ENCODE measurements at regions not wholly inside any gene's neighbourhood (a gene's known extent, or its start where the extent isn't known, plus 50 kb on each side); places are given as distances from the start of the nearest gene placed in this dataset.

GRCh38 chr18:56224669-56225561 is 413.5 kb downstream of the TXNL1 start:
- Histone ChIP-seq H3K9me2 (replicated peaks; ENCODE audit: insufficient read depth, low read length) (no peaks in the 10 kb centered on the region), H3K4me2 (ENCODE audit: low read depth, low read length) (no peak overlapping the region), H3K36me3 (replicated peaks; ENCODE audit: insufficient read depth, low read length) (no peaks in the 10 kb centered on the region), H3K79me2 (ENCODE audit: low read length) (no peaks in the 10 kb centered on the region), H4K20me1 (ENCODE audit: insufficient read depth, low read length) (no peaks in the 10 kb centered on the region), H3K4me3 (ENCODE audit: low read length) (no peak overlapping the region), H3K4me1 (ENCODE audit: low read length) (no peaks in the 10 kb centered on the region), H3K27ac (ENCODE audit: low read length) (no peak overlapping the region), H3K9me3 (replicated peaks; ENCODE audit: insufficient read depth, low read length) (no peaks in the 10 kb centered on the region), H2AFZ (ENCODE audit: low read length) (no peak overlapping the region), H3K27me3 (replicated peaks; ENCODE audit: insufficient read depth, low read length) (no peaks in the 10 kb centered on the region), H3K9ac (ENCODE audit: low read length) (no peak overlapping the region), H3F3A (ENCODE audit: insufficient read depth, low read length) (no peaks in the 10 kb centered on the region)
- no peak for DNase-seq
- TF ChIP-seq CTCF (IDR thresholded peaks at IDR 0.05; ENCODE audit: low read length) (no peak), EZH2phosphoT487 (IDR thresholded peaks at IDR 0.05; ENCODE audit: low read length) (no peak), EZH2 (optimal IDR thresholded peaks at IDR 0.05; ENCODE audit: low read depth, low read length) (no peak)

- Histone ChIP-seq H3K4me3 (ENCODE audit: low read length) (no peak overlapping the region), H3K79me2 (ENCODE audit: low read length) (no peaks in the 10 kb centered on the region)
Observed at GRCh38 chr18:56221195-56222065, 417.0 kb downstream of the TXNL1 start.

GRCh38 chr18:56217406-56217805 is 421.0 kb downstream of the TXNL1 start:
- TF ChIP-seq EZH2phosphoT487 (IDR thresholded peaks at IDR 0.05; ENCODE audit: low read length) (no peak), CTCF (IDR thresholded peaks at IDR 0.05; ENCODE audit: low read length) (no peak), EZH2 (optimal IDR thresholded peaks at IDR 0.05; ENCODE audit: low read depth, low read length) (no peak)
- Histone ChIP-seq H3K4me1 (ENCODE audit: low read length) (no peaks in the 10 kb centered on the region), H2AFZ (ENCODE audit: low read length) (no peak overlapping the region), H3K4me3 (ENCODE audit: low read length) (no peak overlapping the region), H3K4me2 (ENCODE audit: low read depth, low read length) (no peak overlapping the region), H3K9ac (ENCODE audit: low read length) (no peak overlapping the region), H4K20me1 (ENCODE audit: insufficient read depth, low read length) (no peaks in the 10 kb centered on the region), H3K9me3 (replicated peaks; ENCODE audit: insufficient read depth, low read length) (no peaks in the 10 kb centered on the region), H3K79me2 (ENCODE audit: low read length) (no peaks in the 10 kb centered on the region), H3K27ac (ENCODE audit: low read length) (no peak overlapping the region), H3F3A (ENCODE audit: insufficient read depth, low read length) (no peaks in the 10 kb centered on the region), H3K9me2 (replicated peaks; ENCODE audit: insufficient read depth, low read length) (no peaks in the 10 kb centered on the region), H3K27me3 (replicated peaks; ENCODE audit: insufficient read depth, low read length) (no peaks in the 10 kb centered on the region), H3K36me3 (replicated peaks; ENCODE audit: insufficient read depth, low read length) (no peaks in the 10 kb centered on the region)
- no peak for DNase-seq

More at GRCh38 chr18:56221195-56222065, 417.0 kb downstream of the TXNL1 start:
- no peaks in the 10 kb centered on the region for H3K36me3 ChIP-seq (replicated peaks; ENCODE audit: insufficient read depth, low read length)
- no peaks in the 10 kb centered on the region for H3K27me3 ChIP-seq (replicated peaks; ENCODE audit: insufficient read depth, low read length)
- H3K4me2 ChIP-seq (ENCODE audit: low read depth, low read length): no peak overlapping the region
- H2AFZ ChIP-seq (ENCODE audit: low read length): no peak overlapping the region
- H3K27ac ChIP-seq (ENCODE audit: low read length): no peak overlapping the region
- H4K20me1 ChIP-seq (ENCODE audit: insufficient read depth, low read length): no peaks in the 10 kb centered on the region
- no peak for DNase-seq
- no peaks in the 10 kb centered on the region for H3K9me2 ChIP-seq (replicated peaks; ENCODE audit: insufficient read depth, low read length)
- no peak overlapping the region for H3K9ac ChIP-seq (ENCODE audit: low read length)
- no peaks in the 10 kb centered on the region for H3K4me1 ChIP-seq (ENCODE audit: low read length)
- TF ChIP-seq EZH2 (optimal IDR thresholded peaks at IDR 0.05; ENCODE audit: low read depth, low read length) (no peak), EZH2phosphoT487 (IDR thresholded peaks at IDR 0.05; ENCODE audit: low read length) (no peak), CTCF (IDR thresholded peaks at IDR 0.05; ENCODE audit: low read length) (no peak)
- no peaks in the 10 kb centered on the region for H3F3A ChIP-seq (ENCODE audit: insufficient read depth, low read length)
- no peaks in the 10 kb centered on the region for H3K9me3 ChIP-seq (replicated peaks; ENCODE audit: insufficient read depth, low read length)

All from MM.1S (cell line).